ENCODE measurements at regions not wholly inside any gene's neighbourhood (a gene's known extent, or its start where the extent isn't known, plus 50 kb on each side); places are given as distances from the start of the nearest gene placed in this dataset.

GRCh38 chr14:97441740-97442362, 644.7 kb downstream of the VRK1 start:
- DNase-seq (ENCODE audit: low spot score) (no peak), ATAC-seq (no peak)
- H3K27ac Mint-ChIP-seq: no peak overlapping the region
- POLR2A ChIA-PET: no interaction called here
- no peaks in the 10 kb centered on the region for H3K27me3 Mint-ChIP-seq (ENCODE audit: low read depth)
- TF ChIP-seq PRRX2 (CRISPR knock-in tag; IDR thresholded peaks at IDR 0.05) (no peak), ATF1 (CRISPR knock-in tag; IDR thresholded peaks at IDR 0.05) (no peak), FOXP4 (CRISPR knock-in tag; IDR thresholded peaks at IDR 0.05) (no peak)
- CTCF ChIA-PET: no interaction called here
- H3K4me1 Mint-ChIP-seq: peaks cover 15% of the 10 kb centered on the region
- peaks cover 9% of the 10 kb centered on the region for H3K9me3 Mint-ChIP-seq
- no peak overlapping the region for H3K4me3 Mint-ChIP-seq
- H3K36me3 Mint-ChIP-seq: no peaks in the 10 kb centered on the region

GRCh38 chr14:97442363-97442762, 645.2 kb downstream of the VRK1 start:
- H3K4me1 Mint-ChIP-seq: peaks cover 15% of the 10 kb centered on the region
- ChIA-PET CTCF (no interaction called here), POLR2A (no interaction called here)
- DNase-seq (ENCODE audit: low spot score) (no peak), ATAC-seq (no peak)
- H3K27ac Mint-ChIP-seq: no peak overlapping the region
- H3K9me3 Mint-ChIP-seq: peaks cover 9% of the 10 kb centered on the region
- H3K27me3 Mint-ChIP-seq (ENCODE audit: low read depth): no peaks in the 10 kb centered on the region
- H3K4me3 Mint-ChIP-seq: no peak overlapping the region
- no peaks in the 10 kb centered on the region for H3K36me3 Mint-ChIP-seq
- TF ChIP-seq ZNF219 (CRISPR knock-in tag; IDR thresholded peaks at IDR 0.05; ENCODE audit: borderline replicate concordance) (no peak), ZNF263 (CRISPR knock-in tag; IDR thresholded peaks at IDR 0.05; ENCODE audit: low read depth) (no peak), IRF2 (CRISPR knock-in tag; IDR thresholded peaks at IDR 0.05; ENCODE audit: borderline replicate concordance, low read depth) (no peak), NFE2L1 (CRISPR knock-in tag; IDR thresholded peaks at IDR 0.05) (no peak), JUN (CRISPR knock-in tag; IDR thresholded peaks at IDR 0.05) (no peak), E2F4 (CRISPR knock-in tag; IDR thresholded peaks at IDR 0.05; ENCODE audit: borderline replicate concordance, low read depth) (no peak), AR (CRISPR knock-in tag; IDR thresholded peaks at IDR 0.05) (no peak), ZSCAN18 (CRISPR knock-in tag; IDR thresholded peaks at IDR 0.05) (no peak), ATF6 (CRISPR knock-in tag; IDR thresholded peaks at IDR 0.05) (no peak), ARID4B (CRISPR knock-in tag; IDR thresholded peaks at IDR 0.05; ENCODE audit: borderline replicate concordance) (no peak), NFYB (CRISPR knock-in tag; conservative IDR thresholded peaks at IDR 0.05; ENCODE audit: low read depth) (no peak), PREB (CRISPR knock-in tag; IDR thresholded peaks at IDR 0.05; ENCODE audit: borderline replicate concordance) (no peak), NR3C1 (CRISPR knock-in tag; conservative IDR thresholded peaks at IDR 0.05; ENCODE audit: low read depth) (no peak), FOXP4 (CRISPR knock-in tag; IDR thresholded peaks at IDR 0.05) (no peak)

Data from WTC11 (cell line).